Panc1 (cell line): ENCODE measurements at regions not wholly inside any gene's neighbourhood (a gene's known extent, or its start where the extent isn't known, plus 50 kb on each side); places are given as distances from the start of the nearest gene placed in this dataset.

ENCODE experiments used
- ATAC-seq: fragments of 200-7000 bp; cut with Tn5 transposase; 2 replicates; pipeline ENCODE4 v1.9.1; 2020; ENCODE audit warnings: mild to moderate bottlenecking, moderate library complexity
- BruUV-seq: library from RNA; stranded (reverse); fragments of 400-500 nt; replicated peaks from 2 replicates; lab custom pipeline; 2021; lab: Mats Ljungman, UMichigan
- CTCF ChIA-PET: fragments of 300-600 bp; sonication (Branson Sonifier 250); formaldehyde crosslinking; loops from one replicate; lab custom pipeline; 2022; ENCODE audit warnings: antibody characterized with exemption; lab: Charles Lee
- POLR2A ChIA-PET: fragments of 300-600 bp; sonication (Branson Sonifier 250); formaldehyde crosslinking; loops from one replicate; lab custom pipeline; 2022; ENCODE audit warnings: antibody characterized with exemption; lab: Charles Lee
- DNase-seq: peaks from one replicate; pipeline ENCODE4 v3.0.0-alpha.2; 2010; ENCODE audit warnings: low read depth, low spot score
- H3K27ac ChIP-seq: 2 replicates; pipeline ENCODE4 v1.5.1; 2011; ENCODE audit warnings: mild to moderate bottlenecking, low read length, inconsistent platforms
- H3K27me3 ChIP-seq: fragments of 200-500 bp; sonication (Bioruptor generic); 2 replicates; pipeline ENCODE4 v1.6.0; 2014; ENCODE audit warnings: low read length, inconsistent platforms; ENCODE audit not compliant: control insufficient read depth, insufficient read depth
- H3K36me3 ChIP-seq: fragments of 200-500 bp; sonication (Bioruptor generic); 2 replicates; pipeline ENCODE4 v1.5.1; 2014; ENCODE audit warnings: inconsistent platforms, mild to moderate bottlenecking, low read length, moderate library complexity; ENCODE audit not compliant: control insufficient read depth, insufficient read depth
- H3K4me1 ChIP-seq: 2 replicates; pipeline ENCODE4 v1.5.1; 2011; ENCODE audit warnings: inconsistent platforms, mild to moderate bottlenecking, low read length, moderate library complexity; ENCODE audit not compliant: control insufficient read depth, insufficient read depth
- H3K4me3 ChIP-seq, 2 experiments: 2 replicates each; pipeline ENCODE4 v1.5.1; 2011 to 2012; ENCODE audit warnings: low read depth in 2 of 2, low read length in 2 of 2, mild to moderate bottlenecking in 2 of 2, inconsistent platforms in 1 of 2, moderate library complexity in 1 of 2
- H3K9me3 ChIP-seq: fragments of 200-500 bp; sonication (Bioruptor generic); 2 replicates; pipeline ENCODE4 v1.5.1; 2014; ENCODE audit warnings: low read depth, mild to moderate bottlenecking, inconsistent platforms, low read length, moderate library complexity; ENCODE audit not compliant: control insufficient read depth, insufficient read depth
- CTCF ChIP-seq: fragments of 450-650 bp; IDR thresholded peaks from 2 replicates; pipeline ENCODE4 v1.5.1; 2017; ENCODE audit warnings: mild to moderate bottlenecking
- POLR2AphosphoS5 ChIP-seq: IDR thresholded peaks from 2 replicates; pipeline ENCODE4 v1.6.1; 2012; ENCODE audit warnings: mild to moderate bottlenecking, low read depth, low read length, moderate library complexity
- SIN3A ChIP-seq: IDR thresholded peaks from 2 replicates; pipeline ENCODE4 v1.6.1; 2012; ENCODE audit warnings: low read depth, mild to moderate bottlenecking, low read length, moderate library complexity, borderline replicate concordance; ENCODE audit not compliant: insufficient read depth
- TCF7L2 ChIP-seq: IDR thresholded peaks from 2 replicates; pipeline ENCODE4 v1.6.1; 2011; ENCODE audit warnings: mild to moderate bottlenecking, low read depth, low read length, inconsistent platforms
- in situ Hi-C: cut with HindIII; loops from 2 replicates; pipeline ENCODE4 v1.10.0; 2016; ENCODE audit warnings: low sequenced_read_pairs, low pct_unique_long_range_greater_than_20kb
- intact Hi-C: fragments of 100-400 bp; cut with micrococcal nuclease; formaldehyde crosslinking; loops from one replicate; pipeline ENCODE4 v1.10.0; 2022; ENCODE audit not compliant: unreplicated experiment
- TF ChIP-seq, protein P1 (sequence below), 2 experiments: IDR thresholded peaks; 2 replicates each; pipeline ENCODE4 v1.6.1; 2011 to 2012; ENCODE audit warnings: low read depth in 2 of 2, control low read depth in 1 of 2, low read length in 1 of 2, mild to moderate bottlenecking in 1 of 2, moderate library complexity in 1 of 2; ENCODE audit not compliant: insufficient read depth in 1 of 2

- H3K4me1 ChIP-seq = peaks cover 50% of the 10 kb centered on the region
- BruUV-seq = no TSS peak
- H3K27ac ChIP-seq = peak overlapping the region; percentile 100
- H3K27me3 ChIP-seq = no peaks in the 10 kb centered on the region
- ChIA-PET CTCF (interaction anchor here (1.0 kb wide), 1 partner anchor 15 kb away, joined by 3 read pairs; no protein-coding TSS in a partner anchor), POLR2A (interaction anchor here (0.7 to 1.1 kb wide), 4 partner anchors 80 to 325 kb away, joined by 3 to 6 read pairs (median 4); no protein-coding TSS in a partner anchor)
- H3K36me3 ChIP-seq = no peaks in the 10 kb centered on the region
- peaks cover 17% of the 10 kb centered on the region for H3K9me3 ChIP-seq
- ATAC-seq (peak; percentile 96), DNase-seq (no peak)
- intact Hi-C loops (loop anchor here (2.0 to 10.0 kb wide), 3 partner anchors 81 to 319 kb away; no protein-coding TSS in a partner anchor), in situ Hi-C loops (no loop called here)
- no peak overlapping the region for H3K4me3 ChIP-seq
- no peak; the same call in 1 of the 2 replicates for TF ChIP-seq POLR2AphosphoS5
- TF ChIP-seq CTCF = no peak
- no peak for TF ChIP-seq SIN3A
- peak; percentile 94 for TF ChIP-seq TCF7L2
- TF ChIP-seq, protein P1, sequence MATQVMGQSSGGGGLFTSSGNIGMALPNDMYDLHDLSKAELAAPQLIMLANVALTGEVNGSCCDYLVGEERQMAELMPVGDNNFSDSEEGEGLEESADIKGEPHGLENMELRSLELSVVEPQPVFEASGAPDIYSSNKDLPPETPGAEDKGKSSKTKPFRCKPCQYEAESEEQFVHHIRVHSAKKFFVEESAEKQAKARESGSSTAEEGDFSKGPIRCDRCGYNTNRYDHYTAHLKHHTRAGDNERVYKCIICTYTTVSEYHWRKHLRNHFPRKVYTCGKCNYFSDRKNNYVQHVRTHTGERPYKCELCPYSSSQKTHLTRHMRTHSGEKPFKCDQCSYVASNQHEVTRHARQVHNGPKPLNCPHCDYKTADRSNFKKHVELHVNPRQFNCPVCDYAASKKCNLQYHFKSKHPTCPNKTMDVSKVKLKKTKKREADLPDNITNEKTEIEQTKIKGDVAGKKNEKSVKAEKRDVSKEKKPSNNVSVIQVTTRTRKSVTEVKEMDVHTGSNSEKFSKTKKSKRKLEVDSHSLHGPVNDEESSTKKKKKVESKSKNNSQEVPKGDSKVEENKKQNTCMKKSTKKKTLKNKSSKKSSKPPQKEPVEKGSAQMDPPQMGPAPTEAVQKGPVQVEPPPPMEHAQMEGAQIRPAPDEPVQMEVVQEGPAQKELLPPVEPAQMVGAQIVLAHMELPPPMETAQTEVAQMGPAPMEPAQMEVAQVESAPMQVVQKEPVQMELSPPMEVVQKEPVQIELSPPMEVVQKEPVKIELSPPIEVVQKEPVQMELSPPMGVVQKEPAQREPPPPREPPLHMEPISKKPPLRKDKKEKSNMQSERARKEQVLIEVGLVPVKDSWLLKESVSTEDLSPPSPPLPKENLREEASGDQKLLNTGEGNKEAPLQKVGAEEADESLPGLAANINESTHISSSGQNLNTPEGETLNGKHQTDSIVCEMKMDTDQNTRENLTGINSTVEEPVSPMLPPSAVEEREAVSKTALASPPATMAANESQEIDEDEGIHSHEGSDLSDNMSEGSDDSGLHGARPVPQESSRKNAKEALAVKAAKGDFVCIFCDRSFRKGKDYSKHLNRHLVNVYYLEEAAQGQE (IDR thresholded peaks at IDR 0.05; ENCODE audit: insufficient read depth in 1 of 2, low read depth in 2 of 2, low read length in 1 of 2) = 0 out of 4 replicates have a peak, but pooled peaks of 1 of the 2 experiments have one; percentile 38
Measured at GRCh38 chr12:75705749-75706711, 194.6 kb upstream of the KRR1 start.

DNA sequence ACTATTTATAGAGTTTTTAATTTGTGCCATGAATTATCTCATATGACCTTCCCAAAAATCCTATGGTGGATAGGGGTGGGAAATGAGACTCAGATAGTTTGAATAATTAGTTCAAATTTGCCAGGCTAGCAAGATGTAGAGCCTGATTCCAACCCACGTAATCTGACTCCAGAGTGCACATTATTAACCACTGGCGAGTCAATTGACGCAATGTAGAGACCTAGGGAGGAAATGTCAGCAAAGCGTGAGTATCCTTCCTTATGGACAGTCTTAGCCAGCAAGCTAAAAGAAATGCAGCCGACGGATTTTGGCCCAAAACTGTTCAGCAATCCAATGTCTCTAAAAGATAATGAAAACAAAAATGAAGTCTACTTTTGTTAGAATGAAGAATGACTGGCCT, 193.3 kb upstream of the KRR1 start:
- peaks cover 41% of the 10 kb centered on the region for H3K4me1 ChIP-seq
- DNase-seq (no peak), ATAC-seq (no peak)
- H3K4me3 ChIP-seq = no peak overlapping the region
- no peaks in the 10 kb centered on the region for H3K36me3 ChIP-seq
- intact Hi-C loops (loop anchor here (5.0 to 10.0 kb wide), 2 partner anchors 80 to 273 kb away; no protein-coding TSS in a partner anchor), in situ Hi-C loops (no loop called here)
- TF ChIP-seq CTCF (no peak), POLR2AphosphoS5 (no peak), TCF7L2 (no peak), SIN3A (no peak)
- TF ChIP-seq, protein P1 (IDR thresholded peaks at IDR 0.05; ENCODE audit: insufficient read depth in 1 of 2, low read depth in 2 of 2, low read length in 1 of 2) = no peak
- peak overlapping the region; percentile 100 for H3K27ac ChIP-seq
- H3K9me3 ChIP-seq = peaks cover 31% of the 10 kb centered on the region
- no peaks in the 10 kb centered on the region for H3K27me3 ChIP-seq
- ChIA-PET CTCF (no interaction called here), POLR2A (no interaction called here)
- BruUV-seq = no TSS peak
